Astrocyte (in vitro differentiated cells and primary cell): ENCODE measurements at regions not wholly inside any gene's neighbourhood (a gene's known extent, or its start where the extent isn't known, plus 50 kb on each side); places are given as distances from the start of the nearest gene placed in this dataset.

ENCODE experiments used
- CTCF ChIP-seq: IDR thresholded peaks from 2 replicates; pipeline ENCODE4 v1.5.1; 2011; ENCODE audit warnings: low read depth, mild to moderate bottlenecking, inconsistent platforms, low read length, moderate library complexity; ENCODE audit not compliant: insufficient read depth
- EZH2 ChIP-seq: IDR thresholded peaks from 2 replicates; pipeline ENCODE4 v1.6.1; 2012; ENCODE audit warnings: mild to moderate bottlenecking, low read length, inconsistent platforms; ENCODE audit not compliant: insufficient read depth

GRCh38 chr13:90760639-90761038 lies 586.8 kb upstream of the MIR17HG start:
- TF ChIP-seq EZH2 (no peak), CTCF (no peak)
